IPS DF 6.9 (cell line): ENCODE measurements at regions not wholly inside any gene's neighbourhood (a gene's known extent, or its start where the extent isn't known, plus 50 kb on each side); places are given as distances from the start of the nearest gene placed in this dataset.
A peak's percentile ranks its signal among the peaks of the same experiment; 100 is the strongest.
"Not testable (repeated sequence)": the region's sequence is repeated elsewhere in the genome, so short reads cannot be mapped to it uniquely, and the experiment has no call there.

Source experiments
- DNase-seq: peaks from one replicate; pipeline ENCODE4 v3.0.0-alpha.2; 2013; ENCODE audit warnings: low read depth, low spot score
- H3K27ac ChIP-seq: one replicate; pipeline ENCODE4 v1.5.1; 2013; ENCODE audit warnings: low read length, control low read depth
- H3K27me3 ChIP-seq: 2 replicates; pipeline ENCODE4 v1.6.1; 2013; ENCODE audit warnings: mild to moderate bottlenecking, low read length; ENCODE audit not compliant: control insufficient read depth, insufficient read depth
- H3K36me3 ChIP-seq: 2 replicates; pipeline ENCODE4 v1.6.1; 2013; ENCODE audit warnings: low read length; ENCODE audit not compliant: control insufficient read depth, insufficient read depth
- H3K4me1 ChIP-seq: 2 replicates; pipeline ENCODE4 v1.6.1; 2013; ENCODE audit warnings: low read length; ENCODE audit not compliant: control insufficient read depth, insufficient read depth
- H3K4me3 ChIP-seq: 2 replicates; pipeline ENCODE4 v1.5.1; 2013; ENCODE audit warnings: mild to moderate bottlenecking, low read length
- H3K9me3 ChIP-seq: 2 replicates; pipeline ENCODE4 v1.6.1; 2013; ENCODE audit warnings: low read length, inconsistent platforms; ENCODE audit not compliant: control insufficient read depth, insufficient read depth
- WGBS: extraction: QIAGEN DNeasy Blood & Tissue Kit; methylation state at CpG from one replicate; pipeline ENCODE4 v1.1.7; 2013; ENCODE audit warnings: mixed read lengths, missing lambda C conversion rate; ENCODE audit not compliant: insufficient read length, insufficient coverage; 5-methylcytosine and 5-hydroxymethylcytosine counted together

DNA sequence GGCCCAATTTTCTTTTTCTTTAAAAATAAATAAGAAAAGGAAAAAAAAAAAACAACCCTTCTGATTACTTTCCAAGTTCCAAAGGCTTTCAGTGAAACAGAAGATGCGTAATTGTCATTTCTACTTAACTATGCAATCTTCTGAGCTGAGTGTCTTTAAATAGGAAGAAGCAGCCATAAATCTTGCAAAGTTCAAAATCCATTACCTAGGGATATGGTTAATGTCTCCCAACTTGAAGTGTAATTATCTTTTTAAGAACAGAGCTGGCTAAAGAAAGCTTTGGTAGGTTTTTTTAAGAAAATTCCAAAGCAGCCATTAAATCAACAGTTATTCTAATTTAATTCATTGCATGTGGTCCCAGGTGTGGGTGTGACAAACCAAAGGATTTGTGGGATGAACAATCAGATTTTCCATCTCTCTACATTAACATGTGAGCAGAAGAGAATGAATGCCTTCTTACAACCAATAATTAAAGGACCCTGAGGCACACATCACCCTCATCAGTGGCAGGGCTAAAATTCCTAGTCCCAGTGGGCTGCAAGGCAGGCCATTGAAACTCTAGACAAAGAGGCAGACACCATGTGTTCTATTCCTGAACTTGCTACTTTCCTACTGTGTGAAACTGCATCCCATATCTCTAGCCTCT, 419.2 kb downstream of the REEP3 start:
- no peak overlapping the region for H3K4me3 ChIP-seq
- WGBS: no CpG with 5 or more reads among the region's 1 CpG
- H3K27ac ChIP-seq: no peak overlapping the region
- no peak for DNase-seq
- no peaks in the 10 kb centered on the region for H3K9me3 ChIP-seq
- no peaks in the 10 kb centered on the region for H3K4me1 ChIP-seq
- no peaks in the 10 kb centered on the region for H3K36me3 ChIP-seq
- no peaks in the 10 kb centered on the region for H3K27me3 ChIP-seq

GRCh38 chr10:63964406-63964805, 443.2 kb downstream of the REEP3 start:
- WGBS: no CpG with 5 or more reads among the region's 2 CpGs
- Histone ChIP-seq H3K9me3 (no peaks in the 10 kb centered on the region), H3K4me1 (no peaks in the 10 kb centered on the region), H3K4me3 (no peak overlapping the region), H3K27me3 (no peaks in the 10 kb centered on the region), H3K27ac (no peak overlapping the region), H3K36me3 (no peaks in the 10 kb centered on the region)
- DNase-seq: no peak

- WGBS: no CpG with 5 or more reads among the region's 4 CpGs
- no peaks in the 10 kb centered on the region for H3K9me3 ChIP-seq
- H3K27ac ChIP-seq: no peak overlapping the region
- no peak overlapping the region for H3K4me3 ChIP-seq
- H3K27me3 ChIP-seq: no peaks in the 10 kb centered on the region
- no peaks in the 10 kb centered on the region for H3K4me1 ChIP-seq
- DNase-seq: no peak
- H3K36me3 ChIP-seq: no peaks in the 10 kb centered on the region
These were observed 444.6 kb downstream of the REEP3 start for GRCh38 chr10:63965846-63966245.

GRCh38 chr10:63972949-63973827, 452.0 kb downstream of the REEP3 start:
- Histone ChIP-seq H3K4me1 (no peaks in the 10 kb centered on the region), H3K27ac (no peak overlapping the region), H3K4me3 (no peak overlapping the region), H3K9me3 (no peaks in the 10 kb centered on the region), H3K27me3 (no peaks in the 10 kb centered on the region), H3K36me3 (no peaks in the 10 kb centered on the region; the same call in 1 of the 2 replicates)
- no CpG with 5 or more reads among the region's 51 CpGs for WGBS
- DNase-seq: no peak

DNA sequence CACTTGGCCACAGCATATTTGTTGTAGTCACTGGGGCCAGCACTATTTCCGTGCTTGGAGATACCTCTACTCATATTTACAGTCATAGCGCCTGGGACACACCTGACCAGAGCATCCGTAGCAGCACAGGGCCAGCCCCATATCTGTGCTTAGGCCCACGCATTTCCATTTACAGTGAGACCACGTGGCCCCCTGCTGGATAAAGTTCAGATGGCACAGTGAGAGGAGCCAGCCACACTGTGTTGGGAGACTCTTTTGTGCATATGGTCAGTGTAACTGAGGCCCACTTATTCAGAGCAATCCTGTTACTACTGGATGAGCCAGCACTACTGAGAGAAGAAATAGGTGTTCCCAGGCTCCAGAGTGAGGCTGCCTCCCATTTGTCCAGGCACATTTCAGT, 455.3 kb downstream of the REEP3 start:
- Histone ChIP-seq H3K27ac (no peak overlapping the region), H3K4me3 (no peak overlapping the region), H3K27me3 (no peaks in the 10 kb centered on the region), H3K4me1 (no peaks in the 10 kb centered on the region), H3K36me3 (no peaks in the 10 kb centered on the region; the same call in 1 of the 2 replicates), H3K9me3 (no peaks in the 10 kb centered on the region)
- peak; percentile 50 for DNase-seq
- WGBS: no CpG with 5 or more reads among the region's 5 CpGs

DNA sequence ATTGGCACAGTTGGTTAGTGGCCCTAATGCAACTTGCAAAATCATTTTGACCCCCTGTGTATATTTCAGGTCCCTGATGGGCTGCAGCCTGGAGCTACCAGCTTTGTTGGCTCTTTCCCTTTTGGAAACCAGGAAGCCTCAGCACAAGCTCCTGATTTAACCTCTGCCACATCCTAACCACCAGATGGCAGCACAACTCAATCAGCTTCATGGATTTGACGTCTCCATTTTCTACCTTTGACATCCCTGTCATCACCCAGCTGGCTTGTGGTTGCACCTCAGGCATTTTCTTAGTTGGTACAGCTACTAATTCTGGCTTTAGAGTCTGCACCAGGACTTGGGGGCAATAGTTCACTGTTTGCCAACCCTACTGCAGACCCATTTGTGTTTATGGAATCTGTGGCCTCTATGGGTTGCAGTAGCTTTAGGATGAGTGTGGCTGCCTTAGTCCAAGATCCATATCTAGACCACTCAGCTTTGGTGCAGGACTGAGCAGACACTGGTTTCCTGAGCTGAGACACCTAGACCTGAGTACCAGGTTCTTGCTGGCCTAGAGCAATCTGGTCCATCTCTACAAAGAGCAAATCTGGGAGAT, 456.2 kb downstream of the REEP3 start:
- Histone ChIP-seq H3K27me3 (no peaks in the 10 kb centered on the region), H3K36me3 (no peaks in the 10 kb centered on the region; the same call in 1 of the 2 replicates), H3K4me1 (no peaks in the 10 kb centered on the region), H3K9me3 (no peaks in the 10 kb centered on the region), H3K27ac (no peak overlapping the region), H3K4me3 (no peak overlapping the region)
- DNase-seq: peak; percentile 71
- no CpG with 5 or more reads among the region's 1 CpG for WGBS

DNA sequence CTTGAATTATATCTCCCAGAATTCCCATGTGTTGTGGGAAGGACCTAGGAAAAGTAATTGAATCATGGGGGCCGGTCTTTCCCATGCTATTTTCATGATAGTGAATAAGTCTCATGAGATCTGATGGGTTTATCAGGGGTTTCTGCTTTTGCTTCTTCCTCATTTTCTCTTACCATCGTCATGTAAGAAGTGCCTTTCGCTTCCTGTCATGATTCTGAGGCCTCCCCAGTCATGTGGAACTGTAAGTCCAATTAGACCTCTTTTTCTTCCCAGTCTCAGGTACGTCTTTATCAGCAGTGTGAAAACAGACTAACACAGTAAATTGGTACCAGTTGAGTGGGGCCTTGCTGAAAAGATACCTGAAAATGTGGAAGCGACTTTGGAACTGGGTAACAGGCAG, 459.7 kb downstream of the REEP3 start:
- H3K27ac ChIP-seq, DNase-seq: not testable (repeated sequence)

DNA sequence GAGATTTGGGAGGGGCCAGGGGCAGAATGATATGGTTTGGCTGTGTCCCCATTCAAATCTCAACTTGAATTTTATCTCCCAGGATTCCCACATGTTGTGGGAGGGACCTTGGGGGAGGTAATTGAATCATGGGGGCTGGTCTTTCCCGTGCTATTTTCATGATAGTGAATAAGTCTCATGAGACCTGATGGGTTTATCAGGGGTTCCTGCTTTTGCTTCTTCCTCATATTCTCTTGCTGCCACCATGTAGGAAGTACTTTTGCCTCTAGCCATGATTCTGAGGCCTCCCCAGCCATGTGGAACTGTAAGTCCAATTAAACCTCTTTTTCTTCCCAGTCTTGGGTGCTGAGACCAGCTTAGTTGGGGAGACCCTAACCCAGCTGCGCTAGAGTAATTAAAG, 462.9 kb downstream of the REEP3 start:
- H3K27ac ChIP-seq, DNase-seq, H3K4me1 ChIP-seq, H3K4me3 ChIP-seq, H3K27me3 ChIP-seq, H3K36me3 ChIP-seq, H3K9me3 ChIP-seq: not testable (repeated sequence)
- WGBS: no CpG with 5 or more reads among the region's 2 CpGs

More for the DNA sequence above, 459.7 kb downstream of the REEP3 start:
- WGBS: no CpG with 5 or more reads among the region's 5 CpGs
- not testable (repeated sequence) for H3K9me3 ChIP-seq, H3K4me3 ChIP-seq, H3K27me3 ChIP-seq, H3K4me1 ChIP-seq, H3K36me3 ChIP-seq

DNA sequence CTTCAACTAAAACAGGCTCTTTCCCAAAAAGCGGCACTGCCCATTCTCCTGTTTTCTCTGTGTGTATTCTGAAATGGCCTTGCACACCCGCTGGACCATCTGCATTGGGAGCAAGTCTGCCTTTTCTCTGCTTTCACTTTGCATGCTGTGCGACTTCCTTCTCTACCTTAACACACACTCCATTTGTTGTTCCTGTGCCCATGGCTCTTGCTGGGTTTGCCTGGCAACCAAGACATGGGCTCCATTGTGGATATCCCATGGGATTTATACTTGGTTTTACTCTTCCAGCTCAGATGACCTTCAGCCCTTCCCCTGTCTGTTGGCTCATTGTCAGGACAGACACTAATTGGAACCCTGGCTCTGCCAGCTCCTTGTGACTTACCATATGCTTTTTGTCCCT, 465.3 kb downstream of the REEP3 start:
- no CpG with 5 or more reads among the region's 3 CpGs for WGBS

DNA sequence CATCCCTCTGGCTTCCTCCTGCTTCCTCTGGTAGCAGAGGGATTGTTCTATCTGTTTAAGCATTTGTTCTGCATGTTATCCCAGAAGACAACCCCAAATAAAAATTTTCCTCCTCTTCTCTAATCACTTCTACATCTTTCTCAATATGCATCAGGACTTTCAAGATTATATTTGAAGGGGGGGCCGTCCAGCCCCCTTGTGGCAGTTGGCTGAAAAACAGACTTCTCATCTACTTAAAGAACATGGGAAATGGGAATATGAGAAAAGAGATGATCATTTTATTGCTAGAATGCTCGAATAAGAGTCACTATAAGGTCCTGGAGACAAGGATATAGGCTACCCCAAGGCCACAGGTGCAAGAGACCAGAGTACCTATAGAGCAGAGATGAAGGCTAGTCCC, 466.0 kb downstream of the REEP3 start:
- DNase-seq: no peak
- H3K9me3 ChIP-seq: peaks cover 4% of the 10 kb centered on the region
- no CpG with 5 or more reads among the region's 2 CpGs for WGBS
- no peaks in the 10 kb centered on the region for H3K27me3 ChIP-seq
- no peaks in the 10 kb centered on the region for H3K4me1 ChIP-seq
- no peak overlapping the region for H3K27ac ChIP-seq
- H3K4me3 ChIP-seq: no peak overlapping the region
- H3K36me3 ChIP-seq: no peaks in the 10 kb centered on the region

More for the DNA sequence above, 465.3 kb downstream of the REEP3 start:
- H3K4me1 ChIP-seq: no peaks in the 10 kb centered on the region
- H3K36me3 ChIP-seq: no peaks in the 10 kb centered on the region
- H3K4me3 ChIP-seq: no peak overlapping the region
- H3K27me3 ChIP-seq: no peaks in the 10 kb centered on the region
- H3K27ac ChIP-seq: no peak overlapping the region
- DNase-seq: no peak
- peaks cover 4% of the 10 kb centered on the region for H3K9me3 ChIP-seq
